Gastroesophageal sphincter (tissue), 3 donors: ENCODE measurements at regions not wholly inside any gene's neighbourhood (a gene's known extent, or its start where the extent isn't known, plus 50 kb on each side); places are given as distances from the start of the nearest gene placed in this dataset.

ENCODE experiments used
- CTCF ChIP-seq, 4 experiments: fragments of 200-600 bp in 2 of 4; fragments of 450-650 bp in 2 of 4; sonication (generic) in 1 of 4; IDR thresholded peaks; one replicate each; pipeline ENCODE4 v1.5.1; 2017 to 2019; ENCODE audit warnings: antibody characterized with exemption in 4 of 4, mild to moderate bottlenecking in 2 of 4, moderate library complexity in 2 of 4
- POLR2A ChIP-seq, 2 donors: fragments of 450-650 bp; IDR thresholded peaks; one replicate each; pipeline ENCODE4 v1.6.1; 2017; ENCODE audit warnings: antibody characterized with exemption in 2 of 2, mild to moderate bottlenecking in 2 of 2, moderate library complexity in 1 of 2

- TF ChIP-seq CTCF (IDR thresholded peaks at IDR 0.05) (no peak), POLR2A (IDR thresholded peaks at IDR 0.05) (no peak)
Measured at GRCh38 chr3:74465715-74466410, 148.6 kb downstream of the CNTN3 start.
